HCT116 (cell line): ENCODE measurements at regions not wholly inside any gene's neighbourhood (a gene's known extent, or its start where the extent isn't known, plus 50 kb on each side); places are given as distances from the start of the nearest gene placed in this dataset.

Experiments used
- ATAC-seq: fragments of 200-7000 bp; cut with Tn5 transposase; 2 replicates; pipeline ENCODE4 v1.9.1; 2020; ENCODE audit warnings: mild to moderate bottlenecking, moderate library complexity
- BruUV-seq: library from RNA; stranded (reverse); fragments of 400-500 nt; replicated peaks from 2 replicates; lab custom pipeline; 2021; lab: Mats Ljungman, UMichigan
- CTCF ChIA-PET: fragments of 300-600 bp; sonication (Branson Sonifier 250); formaldehyde crosslinking; loops from one replicate; lab custom pipeline; 2021; ENCODE audit warnings: antibody characterized with exemption; lab: Charles Lee
- POLR2A ChIA-PET: fragments of 300-600, 350-600 bp; sonication (Branson Sonifier 250); formaldehyde crosslinking; loops from one replicate; lab custom pipeline; 2021; ENCODE audit warnings: antibody characterized with exemption; lab: Charles Lee
- RAD21 ChIA-PET, 2 experiments: fragments of 300-600 bp; sonication (Branson Sonifier 250); formaldehyde crosslinking; loops; one replicate each; lab custom pipeline; 2023; ENCODE audit warnings: low total read pairs in 2 of 2; ENCODE audit not compliant: uncharacterized antibody in 2 of 2, unreplicated experiment in 2 of 2, low non-redundant PET in 1 of 2; lab: Charles Lee
- DNase-seq: peaks from one replicate; pipeline ENCODE4 v3.0.0-alpha.2; 2010; ENCODE audit warnings: low read depth, low spot score
- H2AFZ ChIP-seq: fragments of 200-600 bp; shearing (Covaris generic), sonication (generic); 2 replicates; pipeline ENCODE4 v1.6.1; 2017; ENCODE audit warnings: low read depth, mixed run types, mixed read lengths, antibody characterized with exemption, low read length; ENCODE audit not compliant: poor library complexity, severe bottlenecking
- H3K27ac ChIP-seq: 2 replicates; pipeline ENCODE4 v1.5.1; 2012; ENCODE audit warnings: low read depth, low read length
- H3K27me3 ChIP-seq: fragments of 200-600 bp; sonication (generic); 2 replicates; pipeline ENCODE4 v1.6.1; 2016; ENCODE audit warnings: mixed run types, low read length, mixed read lengths; ENCODE audit not compliant: insufficient read depth
- H3K36me3 ChIP-seq, 2 experiments: fragments of 200-500 bp in 1 of 2; fragments of 200-600 bp in 1 of 2; sonication (Bioruptor generic) in 1 of 2; sonication (generic) in 1 of 2; 2 replicates each; pipeline versions ENCODE4 v1.5.1 to v1.6.1; 2014 to 2016; ENCODE audit warnings: low read length in 2 of 2, inconsistent platforms in 1 of 2, mixed read lengths in 1 of 2, mixed run types in 1 of 2; ENCODE audit not compliant: insufficient read depth in 2 of 2, control insufficient read depth in 1 of 2
- H3K4me1 ChIP-seq, 2 experiments: fragments of 200-600 bp in 1 of 2; sonication (generic) in 1 of 2; 2 replicates each; pipeline versions ENCODE4 v1.5.1 to v1.6.1; 2012 to 2017; ENCODE audit warnings: low read length in 2 of 2, inconsistent platforms in 1 of 2, mild to moderate bottlenecking in 1 of 2, mixed read lengths in 1 of 2, mixed run types in 1 of 2, moderate library complexity in 1 of 2; ENCODE audit not compliant: insufficient read depth in 2 of 2, control insufficient read depth in 1 of 2
- H3K4me2 ChIP-seq: fragments of 200-600 bp; sonication (generic); 2 replicates; pipeline ENCODE4 v1.6.1; 2017; ENCODE audit warnings: mixed run types, low read length, mixed read lengths
- H3K4me3 ChIP-seq, 2 experiments: fragments of 200-600 bp in 1 of 2; sonication (generic) in 1 of 2; replicated peaks in 1 of 2; 2 replicates each; pipeline ENCODE4 v1.5.1; 2011 to 2016; ENCODE audit warnings: low read length in 2 of 2, control low read depth in 1 of 2, low read depth in 1 of 2, mild to moderate bottlenecking in 1 of 2, mixed read lengths in 1 of 2, mixed run types in 1 of 2
- H3K79me2 ChIP-seq: fragments of 200-600 bp; sonication (generic); 2 replicates; pipeline ENCODE4 v1.6.1; 2017; ENCODE audit warnings: mild to moderate bottlenecking, mixed run types, low read length, moderate library complexity, mixed read lengths; ENCODE audit not compliant: insufficient read depth
- H3K9ac ChIP-seq: fragments of 200-600 bp; sonication (generic); 2 replicates; pipeline ENCODE4 v1.6.1; 2016; ENCODE audit warnings: low read length, mixed read lengths
- H3K9me2 ChIP-seq: fragments of 200-600 bp; sonication (generic), shearing (Covaris generic); 2 replicates; pipeline ENCODE4 v1.6.1; 2017; ENCODE audit warnings: mixed run types, mild to moderate bottlenecking, moderate library complexity; ENCODE audit not compliant: insufficient read depth
- H3K9me3 ChIP-seq, 2 experiments: fragments of 200-500 bp in 1 of 2; fragments of 200-600 bp in 1 of 2; sonication (Bioruptor generic) in 1 of 2; sonication (generic) in 1 of 2; 2 replicates each; pipeline ENCODE4 v1.6.1; 2014 to 2017; ENCODE audit warnings: low read length in 2 of 2, mixed read lengths in 2 of 2, inconsistent platforms in 1 of 2, low read depth in 1 of 2, mild to moderate bottlenecking in 1 of 2, mixed run types in 1 of 2, moderate library complexity in 1 of 2; ENCODE audit not compliant: control insufficient read depth in 1 of 2, insufficient read depth in 1 of 2
- H4K20me1 ChIP-seq: fragments of 200-600 bp; sonication (generic), shearing (Covaris generic); 2 replicates; pipeline ENCODE4 v1.6.1; 2017; ENCODE audit warnings: mixed run types, mild to moderate bottlenecking, moderate library complexity; ENCODE audit not compliant: insufficient read depth
- CBX3 ChIP-seq: IDR thresholded peaks from 2 replicates; pipeline ENCODE4 v1.6.1; 2012; ENCODE audit warnings: low read depth
- CEBPB ChIP-seq: IDR thresholded peaks from 2 replicates; pipeline ENCODE4 v1.6.1; 2012; ENCODE audit warnings: low read depth
- EGR1 ChIP-seq: IDR thresholded peaks from 2 replicates; pipeline ENCODE4 v1.6.1; 2012; ENCODE audit warnings: low read depth
- EZH2 ChIP-seq: fragments of 200-600 bp; sonication (generic); IDR thresholded peaks from 2 replicates; pipeline ENCODE4 v1.6.1; 2017; ENCODE audit warnings: antibody characterized with exemption, mixed run types
- EZH2phosphoT487 ChIP-seq: fragments of 200-600 bp; IDR thresholded peaks from 2 replicates; pipeline ENCODE4 v1.6.1; 2018; ENCODE audit warnings: antibody characterized with exemption, borderline replicate concordance
- FOSL1 ChIP-seq: IDR thresholded peaks from 2 replicates; pipeline ENCODE4 v1.6.1; 2012; ENCODE audit warnings: low read depth
- JUND ChIP-seq: IDR thresholded peaks from 2 replicates; pipeline ENCODE4 v1.6.1; 2012
- POLR2A ChIP-seq: IDR thresholded peaks from 2 replicates; pipeline ENCODE4 v1.7.0; 2011; ENCODE audit warnings: borderline replicate concordance; ENCODE audit not compliant: insufficient read depth, insufficient read length; ENCODE audit errors: extremely low read depth
- SRF ChIP-seq: IDR thresholded peaks from 2 replicates; pipeline ENCODE4 v1.6.1; 2012; ENCODE audit warnings: low read depth
- ZFX ChIP-seq: fragments of 450-650 bp; IDR thresholded peaks from 2 replicates; pipeline ENCODE4 v1.6.1; 2017
- ZNF274 ChIP-seq: fragments of 200-500 bp; sonication (Bioruptor generic); IDR thresholded peaks from 2 replicates; pipeline ENCODE4 v1.6.1; 2014; ENCODE audit warnings: mild to moderate bottlenecking, low read depth, low read length, inconsistent platforms
- intact Hi-C: fragments of 100-400 bp; cut with micrococcal nuclease; formaldehyde crosslinking; loops from 2 replicates; pipeline ENCODE4 v1.10.0; 2022
- TF ChIP-seq, protein P1 (sequence below): IDR thresholded peaks from 2 replicates; pipeline ENCODE4 v1.6.1; 2012
- TF ChIP-seq, protein P2 (sequence below): IDR thresholded peaks from 2 replicates; pipeline ENCODE4 v1.6.1; 2011; ENCODE audit warnings: mild to moderate bottlenecking, low read length, moderate library complexity; ENCODE audit not compliant: insufficient replicate concordance; ENCODE audit errors: extremely low read depth

DNA sequence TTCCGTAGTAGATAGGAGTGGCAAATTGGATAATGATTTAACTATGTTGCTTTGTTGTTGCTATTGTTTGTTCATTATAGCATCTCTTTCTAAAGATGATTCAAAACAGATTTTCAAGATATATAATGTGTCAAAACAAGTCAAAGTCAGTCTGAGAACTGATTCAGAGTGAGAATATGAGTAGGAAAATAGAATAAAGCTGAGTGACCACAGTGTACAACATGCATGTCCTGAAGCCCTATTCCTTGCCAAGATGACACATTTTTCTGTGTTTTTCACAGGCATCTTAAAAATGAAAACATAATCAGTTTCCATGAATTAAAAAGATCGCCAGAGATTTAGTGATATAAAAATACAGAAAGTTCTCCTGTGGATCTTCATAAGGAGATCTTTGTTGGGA, 57.0 kb upstream of the THRB start (continued):
- TF ChIP-seq, protein P1, sequence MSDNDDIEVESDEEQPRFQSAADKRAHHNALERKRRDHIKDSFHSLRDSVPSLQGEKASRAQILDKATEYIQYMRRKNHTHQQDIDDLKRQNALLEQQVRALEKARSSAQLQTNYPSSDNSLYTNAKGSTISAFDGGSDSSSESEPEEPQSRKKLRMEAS: no peak
- no peak for TF ChIP-seq CEBPB

DNA sequence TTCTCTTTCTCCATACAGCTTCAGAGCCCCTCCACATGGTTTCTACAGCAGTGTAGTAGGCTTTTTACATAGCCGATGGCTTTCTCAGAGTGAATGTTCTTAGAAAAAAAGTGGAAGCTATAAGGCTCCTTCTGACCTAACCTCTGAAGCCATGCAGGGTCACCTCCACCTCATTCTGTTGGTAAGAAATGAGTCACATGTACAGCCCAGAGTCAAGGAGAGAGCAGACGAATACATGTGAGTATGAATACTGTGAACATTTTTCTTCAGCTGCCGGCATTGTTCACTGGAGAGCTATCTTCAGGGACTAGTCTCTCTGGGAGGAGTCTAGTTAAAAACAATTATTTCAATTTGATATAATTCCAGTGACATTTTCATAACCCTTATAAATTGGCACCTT, 68.2 kb upstream of the THRB start:
- CTCF ChIA-PET: no interaction called here

More for the DNA sequence above, 68.2 kb upstream of the THRB start:
- no peak overlapping the region for H2AFZ ChIP-seq
- H3K27me3 ChIP-seq: no peaks in the 10 kb centered on the region
- H3K36me3 ChIP-seq: no peaks in the 10 kb centered on the region
- no peaks in the 10 kb centered on the region for H3K9me2 ChIP-seq
- no peak for TF ChIP-seq POLR2A
- no peak for TF ChIP-seq ZNF274
- TF ChIP-seq, protein P2, sequence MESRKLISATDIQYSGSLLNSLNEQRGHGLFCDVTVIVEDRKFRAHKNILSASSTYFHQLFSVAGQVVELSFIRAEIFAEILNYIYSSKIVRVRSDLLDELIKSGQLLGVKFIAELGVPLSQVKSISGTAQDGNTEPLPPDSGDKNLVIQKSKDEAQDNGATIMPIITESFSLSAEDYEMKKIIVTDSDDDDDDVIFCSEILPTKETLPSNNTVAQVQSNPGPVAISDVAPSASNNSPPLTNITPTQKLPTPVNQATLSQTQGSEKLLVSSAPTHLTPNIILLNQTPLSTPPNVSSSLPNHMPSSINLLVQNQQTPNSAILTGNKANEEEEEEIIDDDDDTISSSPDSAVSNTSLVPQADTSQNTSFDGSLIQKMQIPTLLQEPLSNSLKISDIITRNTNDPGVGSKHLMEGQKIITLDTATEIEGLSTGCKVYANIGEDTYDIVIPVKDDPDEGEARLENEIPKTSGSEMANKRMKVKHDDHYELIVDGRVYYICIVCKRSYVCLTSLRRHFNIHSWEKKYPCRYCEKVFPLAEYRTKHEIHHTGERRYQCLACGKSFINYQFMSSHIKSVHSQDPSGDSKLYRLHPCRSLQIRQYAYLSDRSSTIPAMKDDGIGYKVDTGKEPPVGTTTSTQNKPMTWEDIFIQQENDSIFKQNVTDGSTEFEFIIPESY: no peak
- no peak for TF ChIP-seq SRF
- no peak for TF ChIP-seq EGR1
- no peak for TF ChIP-seq JUND
- TF ChIP-seq ZFX: no peak
- no peak for TF ChIP-seq FOSL1
- no peak for TF ChIP-seq CBX3
- no peak for TF ChIP-seq EZH2
- no peak for TF ChIP-seq EZH2phosphoT487
- BruUV-seq: no TSS peak
- no peak overlapping the region for H3K4me3 ChIP-seq
- DNase-seq (no peak), ATAC-seq (no peak)
- H3K4me1 ChIP-seq: no peaks in the 10 kb centered on the region
- ChIA-PET RAD21 (no interaction called here), POLR2A (no interaction called here)
- H3K79me2 ChIP-seq: no peaks in the 10 kb centered on the region
- H3K9ac ChIP-seq: no peak overlapping the region
- intact Hi-C loops: no loop called here
- no peaks in the 10 kb centered on the region for H3K9me3 ChIP-seq
- H3K27ac ChIP-seq: no peak overlapping the region
- H3K4me2 ChIP-seq: no peak overlapping the region
- no peaks in the 10 kb centered on the region for H4K20me1 ChIP-seq
